Right lobe of liver (tissue), 6 donors: ENCODE measurements at regions not wholly inside any gene's neighbourhood (a gene's known extent, or its start where the extent isn't known, plus 50 kb on each side); places are given as distances from the start of the nearest gene placed in this dataset.

Experiments
- ATAC-seq, 4 donors: fragments of 200-7000 bp; cut with Tn5 transposase; one replicate each; pipeline ENCODE4 v1.9.1; 2020; ENCODE audit warnings: mild to moderate bottlenecking in 4 of 4, moderate library complexity in 4 of 4
- DNase-seq, 3 donors: peaks; one replicate each; pipeline ENCODE4 v3.0.0-alpha.2; 2020
- H3K27ac ChIP-seq, 3 donors: fragments of 200-600 bp; one replicate each; pipeline ENCODE4 v1.8.0; 2022
- H3K27me3 ChIP-seq, 2 donors: fragments of 200-600 bp; one replicate each; pipeline ENCODE4 v1.8.0; 2022
- H3K36me3 ChIP-seq, 4 donors: fragments of 200-600 bp; sonication (generic) in 1 of 4; one replicate each; pipeline versions ENCODE4 v1.5.1 to v1.8.0; 2017 to 2022; ENCODE audit warnings: control low read depth in 1 of 4
- H3K4me1 ChIP-seq, 4 donors: fragments of 200-600 bp; sonication (generic) in 1 of 4; one replicate each; pipeline versions ENCODE4 v1.5.1 to v1.8.0; 2017 to 2022; ENCODE audit warnings: control low read depth in 1 of 4
- H3K4me3 ChIP-seq, 3 donors: fragments of 200-600 bp; one replicate each; pipeline ENCODE4 v1.8.0; 2022
- H3K9me3 ChIP-seq, 4 donors: fragments of 200-600 bp; sonication (generic) in 1 of 4; one replicate each; pipeline versions ENCODE4 v1.5.1 to v1.8.0; 2017 to 2022; ENCODE audit warnings: control low read depth in 1 of 4
- CTCF ChIP-seq, 4 donors: fragments of 200-600 bp in 3 of 4; fragments of 450-650 bp in 1 of 4; IDR thresholded peaks; one replicate each; pipeline versions ENCODE4 v1.5.1 to v1.8.0; 2016 to 2022; ENCODE audit warnings: antibody characterized with exemption in 4 of 4, mild to moderate bottlenecking in 2 of 4
- POLR2A ChIP-seq: fragments of 450-650 bp; IDR thresholded peaks from one replicate; pipeline ENCODE4 v1.6.1; 2017; ENCODE audit warnings: antibody characterized with exemption, mild to moderate bottlenecking
- WGBS: methylation state at CpG from one replicate; pipeline ENCODE4 v1.1.6; 2018; ENCODE audit warnings: low coverage, low lambda C conversion rate; ENCODE audit not compliant: insufficient coverage; ENCODE audit errors: missing lambda C conversion rate; 5-methylcytosine and 5-hydroxymethylcytosine counted together
- intact Hi-C, 2 donors: fragments of 100-400 bp; cut with DNase I; formaldehyde crosslinking; loops; one replicate each; pipeline versions ENCODE4 v1.11.2 to v1.14.1; 2022
- donor health status: DM: no; HTN: yes; CAD: no.
- donor health status: DM: no; HTN: no; CAD: no.
- donor health status: DM: no; HTN: no; CAD: no.
- donor health status: DM: no; HTN: yes; CAD: no.
- donor health status: DM: no; HTN: yes; CAD: no.

- no peak overlapping the region for H3K27ac ChIP-seq
- intact Hi-C loops, result no loop called here
- H3K9me3 ChIP-seq, result no peaks in the 10 kb centered on the region
- no peaks in the 10 kb centered on the region for H3K27me3 ChIP-seq
- TF ChIP-seq CTCF (IDR thresholded peaks at IDR 0.05) (no peak), POLR2A (no peak)
- 1% methylated on average over 4 of the region's 4 CpGs for WGBS
- DNase-seq, result no peak
- ATAC-seq, result peak in 2 of 4 donors; percentile 83 to 98
- no peaks in the 10 kb centered on the region for H3K4me1 ChIP-seq
- no peaks in the 10 kb centered on the region for H3K36me3 ChIP-seq
- no peak overlapping the region for H3K4me3 ChIP-seq
These were observed 1310.7 kb upstream of the TENM3 start for GRCh38 chr4:180932370-180933001.

DNA sequence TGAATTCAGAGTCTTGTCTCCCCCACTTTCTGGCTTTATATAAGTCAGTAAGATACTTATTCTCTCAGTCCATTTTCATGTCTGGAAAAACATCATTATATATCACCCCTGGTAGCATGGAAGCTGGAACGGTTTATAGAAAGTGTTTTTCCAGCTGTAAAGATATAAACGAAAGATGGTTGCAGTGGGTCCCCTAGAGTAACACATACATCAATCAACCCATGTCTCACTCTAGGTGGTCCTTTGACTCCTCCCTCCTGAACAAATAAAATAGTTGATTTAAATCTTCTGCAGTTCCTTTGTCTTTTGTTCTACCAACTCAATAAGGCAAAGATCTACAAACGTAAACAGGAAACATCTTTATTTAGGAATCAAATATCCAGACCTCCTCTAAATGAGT lies 1306.1 kb upstream of the TENM3 start:
- Histone ChIP-seq H3K36me3 (no peaks in the 10 kb centered on the region), H3K27me3 (no peaks in the 10 kb centered on the region), H3K4me1 (no peaks in the 10 kb centered on the region), H3K9me3 (no peaks in the 10 kb centered on the region), H3K4me3 (no peak overlapping the region), H3K27ac (no peak overlapping the region)
- intact Hi-C loops, result no loop called here
- DNase-seq (no peak), ATAC-seq (no peak)
- no peak for TF ChIP-seq CTCF (IDR thresholded peaks at IDR 0.05)
- no peak for TF ChIP-seq POLR2A
- 23% methylated on average over 3 of the region's 3 CpGs for WGBS

GRCh38 chr4:180940680-180941079 lies 1302.5 kb upstream of the TENM3 start:
- TF ChIP-seq CTCF (IDR thresholded peaks at IDR 0.05) (no peak), POLR2A (no peak)
- WGBS, result 45% methylated on average over 1 of the region's 1 CpG
- Histone ChIP-seq H3K36me3 (no peaks in the 10 kb centered on the region), H3K27ac (no peak overlapping the region), H3K4me3 (no peak overlapping the region), H3K4me1 (no peaks in the 10 kb centered on the region), H3K27me3 (no peaks in the 10 kb centered on the region), H3K9me3 (no peaks in the 10 kb centered on the region)
- DNase-seq (no peak), ATAC-seq (peak in 1 of 4 donors; percentile 60)
- intact Hi-C loops, result no loop called here

DNA sequence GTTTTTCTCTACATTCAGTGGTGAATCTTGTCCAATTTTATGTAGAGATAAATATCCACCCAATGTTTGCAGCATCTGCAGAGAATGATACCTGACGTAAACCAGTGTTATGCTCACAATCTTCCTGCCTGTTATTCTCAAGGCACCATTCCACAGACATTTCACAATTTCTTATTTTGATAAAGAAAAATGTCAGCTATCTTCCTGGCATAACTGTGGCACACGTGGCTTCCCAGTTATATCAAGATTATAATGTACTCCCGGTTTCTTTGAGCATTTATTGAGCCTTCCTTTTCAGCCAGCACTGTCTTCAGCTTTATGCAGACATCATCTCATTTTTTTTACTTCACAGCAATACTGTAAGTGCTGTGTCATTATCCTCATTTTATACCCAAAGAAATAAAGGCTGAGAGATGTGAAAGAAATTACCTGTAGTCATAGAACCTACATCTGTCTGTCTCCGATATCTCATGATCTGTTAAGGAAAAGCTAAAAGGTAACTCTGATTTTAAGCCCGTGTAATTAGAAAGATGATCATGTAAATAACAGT lies 1300.8 kb upstream of the TENM3 start:
- H3K4me3 ChIP-seq, result no peak overlapping the region
- H3K27me3 ChIP-seq, result no peaks in the 10 kb centered on the region
- DNase-seq (no peak), ATAC-seq (no peak)
- intact Hi-C loops, result no loop called here
- H3K27ac ChIP-seq, result no peak overlapping the region
- TF ChIP-seq CTCF (IDR thresholded peaks at IDR 0.05) (no peak), POLR2A (no peak)
- no peaks in the 10 kb centered on the region for H3K36me3 ChIP-seq
- no peaks in the 10 kb centered on the region for H3K4me1 ChIP-seq
- no peaks in the 10 kb centered on the region for H3K9me3 ChIP-seq
- 56% methylated on average over 5 of the region's 5 CpGs for WGBS
